ENCODE measurements at regions not wholly inside any gene's neighbourhood (a gene's known extent, or its start where the extent isn't known, plus 50 kb on each side); places are given as distances from the start of the nearest gene placed in this dataset.
"Not testable (repeated sequence)": the region's sequence is repeated elsewhere in the genome, so short reads cannot be mapped to it uniquely, and the experiment has no call there.

- DNase-seq (ENCODE audit: low spot score) = no peak
Observed at GRCh38 chr12:67455236-67455635, 186.1 kb downstream of the CAND1 start.

DNA sequence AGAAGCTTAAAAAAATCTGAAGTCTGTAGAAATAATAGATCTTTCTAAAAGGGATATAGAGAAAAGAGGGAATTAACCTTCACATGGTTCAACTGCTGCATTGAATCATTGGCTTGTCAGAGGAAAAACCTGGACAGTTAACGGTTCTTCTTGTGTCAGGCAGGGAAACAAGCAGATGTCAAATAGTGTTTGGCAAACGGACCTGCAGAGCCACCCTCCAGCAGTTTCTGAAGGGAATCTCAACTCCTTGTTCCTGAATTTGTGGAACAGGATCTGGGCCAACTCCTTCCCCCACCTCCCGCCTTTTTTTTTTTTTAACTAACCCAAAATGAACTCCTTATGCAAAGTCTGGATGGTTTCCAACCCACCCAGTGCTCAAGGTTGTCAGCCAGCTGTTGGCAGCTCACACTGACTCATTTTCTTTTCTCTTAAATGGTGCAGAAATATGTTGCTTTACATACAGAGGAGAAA is 187.3 kb downstream of the CAND1 start:
- no peak for DNase-seq (ENCODE audit: low spot score)

GRCh38 chr12:67457136-67457535 is 188.0 kb downstream of the CAND1 start:
- DNase-seq (ENCODE audit: low spot score) = no peak

DNA sequence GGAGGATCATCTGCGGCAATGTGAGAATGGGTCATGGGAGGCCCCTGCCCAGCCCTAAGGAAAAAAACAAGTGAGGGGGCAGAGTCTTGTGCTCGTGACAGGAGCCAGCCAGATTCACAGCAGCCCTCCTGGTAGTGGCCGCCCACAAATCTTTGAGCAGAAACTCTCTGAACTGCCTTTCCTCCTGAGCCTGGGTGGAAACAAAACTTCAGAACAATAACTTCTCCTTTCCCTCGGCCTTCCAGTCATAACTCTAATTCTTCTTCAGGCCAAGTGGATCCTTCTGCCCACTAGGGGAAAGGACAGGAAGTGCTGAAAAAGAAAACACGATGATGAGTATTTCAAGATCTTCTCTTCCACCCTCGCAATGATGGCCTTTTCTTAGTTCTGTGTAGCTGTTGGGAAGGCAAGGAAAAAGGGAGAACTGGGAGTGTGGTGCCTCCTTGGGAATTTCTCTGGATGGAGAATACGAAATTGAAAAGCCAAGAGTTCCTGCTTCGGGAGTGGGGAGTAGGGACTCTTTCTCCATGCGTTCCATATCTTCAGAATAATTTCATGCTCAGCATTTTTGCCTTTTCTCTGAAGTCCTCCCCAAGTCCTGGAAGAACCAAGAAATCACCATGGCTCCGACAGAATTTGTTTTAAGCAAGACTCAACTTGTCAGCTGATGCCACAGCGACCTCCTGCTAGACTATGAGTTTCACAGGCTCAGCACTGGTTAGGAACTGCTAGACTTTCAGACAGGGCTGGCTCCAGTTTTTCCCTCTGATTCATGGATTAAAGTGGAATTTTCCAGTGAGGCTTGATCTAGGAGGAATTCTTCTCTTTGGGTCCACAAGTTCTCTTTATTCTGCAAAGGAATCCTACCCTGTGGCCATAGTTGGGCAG is 188.9 kb downstream of the CAND1 start:
- no peak for DNase-seq (ENCODE audit: low spot score)

- no peak for DNase-seq (ENCODE audit: low spot score)
Observed at GRCh38 chr12:67459173-67459572, 189.4 kb upstream of the DYRK2 start.

- DNase-seq (ENCODE audit: low spot score) = no peak
Observed at GRCh38 chr12:67459578-67459977, 189.0 kb upstream of the DYRK2 start.

DNA sequence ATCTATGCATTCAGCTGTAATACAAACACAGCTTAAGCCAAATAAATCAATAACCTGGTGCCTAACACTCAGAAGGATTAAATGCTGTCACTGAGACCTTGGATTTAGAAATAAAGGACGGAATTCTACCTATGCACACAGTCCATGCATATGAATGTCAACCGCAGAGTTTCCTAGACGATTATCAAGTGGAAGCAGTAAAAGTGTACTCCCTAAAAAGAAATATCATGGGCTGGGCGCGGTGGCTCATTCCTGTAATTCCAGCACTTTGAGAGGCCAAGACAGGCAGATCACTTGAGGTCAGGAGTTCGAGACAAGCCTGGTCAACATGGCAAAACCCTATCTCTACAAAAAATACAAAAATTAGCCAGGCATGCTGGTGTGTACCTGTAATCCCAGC is 188.2 kb upstream of the DYRK2 start:
- DNase-seq (ENCODE audit: low spot score) = no peak

DNA sequence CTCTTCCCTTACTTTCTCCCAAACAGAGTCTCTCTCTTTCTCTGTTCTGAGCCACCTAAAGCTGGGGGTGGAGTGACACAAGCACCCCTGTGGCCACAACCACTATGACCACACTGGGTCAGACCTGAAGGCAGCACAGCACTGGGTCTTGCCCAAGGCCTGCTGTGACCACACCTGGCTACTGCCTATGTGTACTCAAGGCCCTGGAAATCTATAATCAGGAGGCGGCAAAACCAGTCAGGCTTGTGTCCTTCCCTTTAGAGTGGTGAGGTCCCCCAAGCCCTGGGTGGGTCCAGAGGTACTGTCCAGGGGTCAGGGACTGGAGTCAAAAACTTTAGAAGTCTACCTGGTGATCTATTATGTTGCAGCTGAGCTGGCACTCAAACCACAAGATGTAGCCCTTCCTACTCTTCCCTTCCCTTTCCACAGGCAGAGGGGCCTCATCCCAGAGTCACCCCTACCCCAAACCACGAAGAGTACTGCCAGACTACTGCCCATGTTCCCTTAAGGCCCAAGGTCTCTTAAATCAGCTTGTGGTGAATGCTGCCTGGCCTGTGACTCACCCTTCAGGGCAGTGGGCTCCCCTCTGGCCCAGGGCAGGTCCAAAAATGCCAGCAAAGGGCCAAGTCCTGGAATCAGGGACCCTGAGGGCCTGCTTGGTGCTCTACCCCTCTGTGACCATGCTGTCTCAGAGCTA is 179.8 kb upstream of the DYRK2 start:
- DNase-seq (ENCODE audit: low spot score) = no peak

DNA sequence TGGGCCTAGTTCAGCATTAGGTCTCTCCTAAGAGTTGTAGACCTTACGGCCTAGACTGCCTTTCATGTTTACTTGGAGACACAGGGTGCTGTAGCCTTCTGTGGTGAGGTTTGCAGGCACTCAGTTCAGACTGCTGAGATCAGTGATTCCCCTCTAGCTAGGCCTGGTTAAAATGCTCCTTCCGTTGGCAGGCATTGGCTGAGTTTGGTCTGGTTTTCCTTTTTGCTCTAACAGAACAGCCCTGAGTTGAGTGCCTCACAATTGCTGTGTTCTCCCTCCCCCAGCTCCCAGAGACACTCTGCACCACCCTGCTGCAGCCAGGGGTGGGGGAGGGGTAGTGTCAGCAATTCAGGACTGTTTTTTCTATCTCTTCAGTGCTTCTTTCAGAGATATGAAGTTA is 178.9 kb upstream of the DYRK2 start:
- no peak for DNase-seq (ENCODE audit: low spot score)

GRCh38 chr12:67471810-67472209 is 176.7 kb upstream of the DYRK2 start:
- DNase-seq (ENCODE audit: low spot score) = no peak

- DNase-seq (ENCODE audit: low spot score) = no peak
Observed at GRCh38 chr12:67472539-67472938, 176.0 kb upstream of the DYRK2 start.

GRCh38 chr12:67474934-67475620 is 173.5 kb upstream of the DYRK2 start:
- DNase-seq (ENCODE audit: low spot score) = no peak

- no peak for DNase-seq (ENCODE audit: low spot score)
Observed at GRCh38 chr12:67475725-67476124, 172.8 kb upstream of the DYRK2 start.

- no peak for DNase-seq (ENCODE audit: low spot score)
Observed at GRCh38 chr12:67477681-67478265, 170.8 kb upstream of the DYRK2 start.

- no peak for DNase-seq (ENCODE audit: low spot score)
Observed at GRCh38 chr12:67482751-67483661, 165.5 kb upstream of the DYRK2 start.

DNA sequence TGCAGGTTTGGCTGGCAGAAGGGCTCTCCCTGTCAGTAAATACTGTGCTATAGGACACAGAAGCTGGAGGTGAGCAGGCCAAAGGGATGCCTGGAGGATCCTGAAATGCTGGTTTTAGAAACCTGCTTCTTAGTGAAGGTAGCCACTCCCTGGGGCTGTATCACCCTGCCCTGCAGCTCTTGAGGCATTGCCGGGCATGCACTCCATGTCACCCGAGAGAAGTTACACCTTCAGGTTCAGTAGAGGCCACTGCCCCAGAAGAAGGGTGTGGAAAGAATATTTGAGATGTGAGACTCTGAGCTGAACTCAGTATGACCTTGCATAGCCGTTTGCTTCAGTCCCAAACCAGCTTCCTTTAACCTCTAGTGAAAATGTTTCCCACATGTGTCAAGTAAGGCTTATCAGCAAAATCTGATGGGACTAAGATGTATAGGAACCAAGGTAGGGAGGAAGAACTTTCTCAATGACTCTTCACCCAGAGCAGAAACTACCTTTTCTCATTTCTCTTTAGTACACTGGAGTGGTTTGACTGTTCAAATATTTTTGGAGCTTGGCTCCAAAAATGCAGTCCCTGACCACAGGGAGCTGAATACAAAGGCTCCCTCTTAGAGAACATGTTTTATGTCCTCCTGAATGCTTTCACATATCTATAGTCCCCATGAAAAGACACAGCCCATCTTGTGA is 164.5 kb upstream of the DYRK2 start:
- DNase-seq (ENCODE audit: low spot score) = no peak

- no peak for DNase-seq (ENCODE audit: low spot score)
Observed at GRCh38 chr12:67484791-67485480, 163.6 kb upstream of the DYRK2 start.

GRCh38 chr12:67486671-67487070 is 161.9 kb upstream of the DYRK2 start:
- DNase-seq (ENCODE audit: low spot score) = no peak

- not testable (repeated sequence) for DNase-seq (ENCODE audit: low spot score)
Observed at GRCh38 chr12:67488349-67488748, 160.2 kb upstream of the DYRK2 start.

DNA sequence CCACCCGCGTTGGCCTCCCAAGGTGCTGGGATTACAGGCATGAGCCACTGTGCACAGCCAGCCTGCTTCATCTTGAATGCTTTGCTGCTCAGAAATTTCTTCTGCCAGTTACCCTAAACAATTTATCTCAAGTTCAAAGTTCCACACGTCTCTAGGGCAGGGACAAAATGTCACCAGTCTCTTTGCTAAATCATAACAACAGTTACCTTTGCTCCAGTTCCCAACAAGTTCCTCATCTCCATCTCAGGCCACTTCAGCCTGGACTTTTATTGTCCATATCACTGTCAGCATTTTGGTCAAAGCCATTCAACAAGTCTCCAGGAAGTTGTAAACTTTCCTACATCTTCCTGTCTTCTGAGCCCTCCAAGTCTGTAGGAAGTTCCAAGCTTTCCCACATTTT is 159.5 kb upstream of the DYRK2 start:
- no peak for DNase-seq (ENCODE audit: low spot score)
